Tongue (tissue), 1 donor: ENCODE measurements at regions not wholly inside any gene's neighbourhood (a gene's known extent, or its start where the extent isn't known, plus 50 kb on each side); places are given as distances from the start of the nearest gene placed in this dataset.
"Not testable (repeated sequence)": the region's sequence is repeated elsewhere in the genome, so short reads cannot be mapped to it uniquely, and the experiment has no call there.

Source experiments
- DNase-seq: peaks from one replicate; pipeline ENCODE4 v3.0.0-alpha.2; 2015

GRCh38 chr7:156547884-156548561, 92.6 kb upstream of the RNF32 start:
- DNase-seq = no peak

GRCh38 chr7:156545979-156546378, 94.6 kb upstream of the RNF32 start:
- no peak for DNase-seq

- no peak for DNase-seq
Observed at GRCh38 chr7:156544919-156545715, 95.5 kb upstream of the RNF32 start.

DNA sequence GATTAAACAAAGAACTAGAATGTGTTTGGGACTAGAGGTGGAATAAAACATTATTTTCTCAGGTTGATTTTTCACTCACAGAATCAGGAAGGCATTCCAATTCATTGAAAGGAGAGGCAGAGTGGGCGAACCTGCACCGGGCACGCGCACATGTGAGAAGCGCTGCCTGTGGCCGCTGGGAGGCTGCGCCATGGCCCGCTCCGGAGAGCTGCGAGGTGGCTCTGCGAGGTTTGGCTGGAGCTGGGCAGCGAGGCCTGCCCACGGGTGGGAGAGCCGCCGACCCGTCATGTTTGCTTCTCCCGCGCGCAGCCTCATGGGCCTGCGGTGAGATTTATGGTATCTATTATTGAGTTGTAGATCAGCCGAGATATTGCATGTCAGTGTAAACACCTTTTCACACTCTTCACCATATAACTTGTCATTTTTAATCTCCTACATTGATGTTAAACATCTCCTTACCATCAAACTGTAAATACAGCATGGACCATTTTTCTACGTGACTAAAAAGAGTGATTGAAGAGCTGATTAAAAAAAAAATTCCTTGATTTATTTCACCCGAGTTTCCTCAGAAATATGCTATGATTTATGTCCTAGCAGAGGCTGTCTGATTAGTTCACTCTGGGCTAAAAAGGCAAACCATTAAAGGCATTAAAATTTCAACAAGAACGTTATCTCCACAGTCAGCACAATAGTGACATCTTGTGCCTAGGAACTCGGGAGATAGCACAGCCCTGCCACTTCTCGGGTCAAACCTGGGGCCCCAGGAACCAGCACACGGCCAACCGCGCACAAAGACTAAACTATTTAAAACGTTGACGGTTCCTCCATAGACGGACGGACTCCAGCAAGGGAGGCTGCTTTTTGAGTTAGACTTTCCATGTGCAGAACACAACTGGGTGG, 96.6 kb upstream of the RNF32 start:
- DNase-seq = no peak

GRCh38 chr7:156540619-156541165, 99.9 kb upstream of the RNF32 start:
- DNase-seq = no peak

DNA sequence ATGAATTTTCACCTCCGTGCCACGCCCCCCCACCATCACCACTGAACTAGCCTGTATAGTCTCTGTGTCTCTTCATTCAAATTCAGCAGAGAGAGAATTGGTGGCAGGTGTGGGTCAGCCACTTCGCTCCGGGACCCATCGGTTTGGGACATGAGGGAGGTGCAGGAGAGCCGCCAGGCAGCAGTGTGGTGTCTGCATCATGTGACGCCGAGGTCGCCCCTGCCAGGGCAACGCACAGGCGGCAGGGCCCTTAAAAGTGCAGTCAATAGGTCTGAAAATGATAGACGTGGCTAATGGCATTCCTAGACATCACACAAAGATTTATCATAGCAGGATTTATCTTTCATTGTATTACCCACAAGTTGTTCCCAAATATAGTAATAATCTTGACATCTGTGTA, 100.6 kb upstream of the RNF32 start:
- DNase-seq = no peak

- no peak for DNase-seq
Observed at GRCh38 chr7:156537006-156537405, 103.6 kb upstream of the RNF32 start.

DNA sequence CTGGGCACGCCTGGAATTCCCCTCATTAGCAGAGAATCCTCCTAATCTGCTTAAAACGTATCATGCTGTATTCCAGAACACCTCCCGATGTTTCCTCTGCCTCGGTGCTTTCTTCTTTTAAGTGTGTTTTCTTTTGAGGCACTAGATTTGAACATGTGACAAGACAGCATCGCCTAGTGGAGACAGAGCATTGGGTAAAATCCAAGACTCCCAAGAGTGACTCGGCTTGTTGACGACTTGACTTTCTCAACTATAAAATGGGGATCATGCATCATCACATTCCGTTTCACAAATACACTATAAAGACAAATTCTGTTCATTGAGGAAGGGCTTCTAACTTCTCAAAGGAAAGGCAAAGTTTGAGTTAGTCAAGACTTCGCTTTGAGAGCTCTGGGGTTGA, 105.6 kb upstream of the RNF32 start:
- DNase-seq = no peak

- DNase-seq = no peak
Observed at GRCh38 chr7:156533964-156534363, 106.6 kb upstream of the RNF32 start.

- no peak for DNase-seq
Observed at GRCh38 chr7:156533420-156533819, 107.2 kb upstream of the RNF32 start.

- DNase-seq = peak; percentile 12
Observed at GRCh38 chr7:156532016-156532602, 108.5 kb upstream of the RNF32 start.

- no peak for DNase-seq
Observed at GRCh38 chr7:156529956-156530355, 110.6 kb upstream of the RNF32 start.

GRCh38 chr7:156527458-156527890, 113.1 kb upstream of the RNF32 start:
- no peak for DNase-seq

DNA sequence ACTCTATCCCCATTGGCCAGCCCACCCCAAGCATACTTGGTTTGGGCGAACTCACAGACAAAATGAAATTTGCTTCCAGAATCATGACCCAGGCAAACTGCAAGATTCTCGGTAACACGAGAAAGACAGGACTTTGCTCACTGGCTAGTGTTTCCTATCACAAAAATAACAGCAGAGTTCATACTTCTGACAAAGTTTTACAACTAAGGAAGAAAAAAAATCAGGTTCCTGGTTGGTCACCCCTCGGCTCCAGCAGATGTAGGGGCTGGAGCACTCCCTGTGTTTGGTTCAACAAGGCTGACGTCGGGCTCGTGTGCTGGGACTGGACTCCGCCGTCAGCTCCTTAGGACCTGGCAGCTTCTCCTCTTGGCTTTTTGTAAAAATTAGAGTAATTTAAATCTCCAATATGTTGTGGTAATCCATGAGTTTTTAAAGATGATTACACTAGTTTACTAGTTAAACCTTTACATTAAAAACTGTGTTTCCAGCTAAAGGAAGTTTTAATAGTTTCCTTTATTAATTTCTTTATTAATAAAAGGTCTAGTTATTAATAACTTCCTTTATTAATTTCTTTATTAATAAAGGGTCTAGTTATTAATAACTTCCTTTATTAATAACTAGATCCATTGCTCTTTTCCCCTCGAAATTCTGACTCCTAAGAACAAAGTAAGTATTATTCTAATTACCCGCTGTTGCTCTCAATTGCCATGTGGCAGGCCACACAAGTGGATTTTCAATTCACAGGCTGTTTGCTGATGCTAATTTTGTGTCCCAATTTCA, 115.6 kb upstream of the RNF32 start:
- no peak for DNase-seq

DNA sequence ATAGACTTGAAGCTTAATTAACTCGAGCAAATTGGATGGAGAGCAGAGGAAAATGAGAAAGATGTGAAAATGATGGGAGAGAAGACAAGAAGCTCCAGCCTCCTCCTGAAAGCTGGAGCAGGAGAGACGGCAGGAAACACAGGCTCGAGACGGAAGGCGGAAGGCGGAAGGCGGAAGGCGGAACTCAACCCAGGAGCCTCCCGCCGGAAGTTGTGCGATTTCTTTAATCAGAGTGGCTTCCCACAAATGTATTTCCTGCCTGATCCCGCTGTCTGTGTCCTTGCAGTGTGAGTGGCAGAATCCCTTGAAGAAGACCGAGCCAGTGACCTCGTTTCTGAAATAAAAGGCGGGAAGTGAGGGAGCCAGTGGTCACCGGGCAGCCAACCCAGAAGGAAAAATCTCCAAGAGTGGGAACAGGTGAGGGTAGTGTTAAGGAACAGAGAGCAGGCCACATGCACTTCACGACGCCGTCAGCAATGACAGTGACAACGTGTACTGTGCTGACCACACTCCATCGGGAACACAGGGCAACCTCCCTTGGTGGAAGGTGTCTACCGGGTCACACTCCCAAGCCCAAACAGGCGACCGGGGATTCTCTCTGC, 117.0 kb upstream of the RNF32 start:
- no peak for DNase-seq

DNA sequence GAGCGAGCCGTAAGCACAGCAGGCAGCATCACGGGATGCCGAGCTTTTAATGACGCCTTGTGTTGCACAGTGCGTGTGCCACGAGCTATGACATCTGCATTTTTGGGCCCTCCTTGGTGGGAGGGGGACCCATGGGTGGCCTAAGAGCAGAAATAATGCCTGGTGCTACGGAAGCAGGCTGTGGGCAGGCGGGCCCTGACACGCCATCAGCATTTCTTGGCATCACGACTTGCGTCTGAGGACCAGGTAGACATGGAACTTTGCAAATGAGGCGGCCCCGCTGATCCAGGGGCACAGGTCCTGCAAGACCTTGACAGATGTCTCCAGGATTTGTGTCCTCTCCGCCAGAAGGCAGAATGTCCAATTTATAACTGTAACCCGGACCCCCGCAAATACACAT, 117.8 kb upstream of the RNF32 start:
- no peak for DNase-seq

DNA sequence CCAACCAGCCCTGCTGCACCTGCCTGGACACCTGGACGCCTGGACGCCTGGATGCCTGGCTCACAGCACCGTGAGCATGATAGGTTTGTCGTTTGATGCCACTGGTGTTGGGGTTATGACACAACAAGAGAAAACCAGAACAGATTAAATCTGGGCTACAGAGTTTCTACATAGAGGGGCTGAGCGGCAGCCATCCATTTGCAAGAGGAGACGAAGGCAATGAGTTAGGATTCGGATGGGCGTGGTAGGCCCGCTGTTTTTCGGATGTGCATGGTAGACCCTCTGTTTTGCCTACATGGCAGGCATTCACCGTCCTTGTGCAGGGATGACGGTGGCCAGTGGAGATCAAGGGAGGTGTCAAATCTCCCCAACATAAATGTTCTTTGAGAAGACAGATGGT, 121.5 kb upstream of the RNF32 start:
- no peak for DNase-seq

GRCh38 chr7:156518466-156518865, 122.1 kb upstream of the RNF32 start:
- DNase-seq = no peak

DNA sequence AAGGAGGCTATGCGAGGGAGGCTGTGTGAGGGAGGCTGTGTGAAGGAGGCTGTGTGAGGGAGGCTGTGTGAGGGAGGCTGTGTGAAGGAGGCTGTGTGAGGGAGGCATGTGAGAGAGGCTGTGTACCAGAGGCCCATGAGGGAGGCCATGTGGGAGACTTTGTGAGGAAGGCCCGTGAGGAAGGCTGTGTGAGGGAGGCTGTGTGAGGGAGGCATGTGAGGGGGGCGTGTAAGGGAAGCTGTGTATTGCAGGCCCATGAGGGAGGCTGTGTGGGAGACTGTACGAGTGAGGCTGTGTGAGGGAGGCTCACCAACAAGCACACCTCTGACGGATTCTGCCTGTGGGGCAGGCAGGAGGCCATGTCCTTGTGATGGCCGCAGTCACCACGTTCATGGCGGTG, 122.7 kb upstream of the RNF32 start:
- DNase-seq = not testable (repeated sequence)

DNA sequence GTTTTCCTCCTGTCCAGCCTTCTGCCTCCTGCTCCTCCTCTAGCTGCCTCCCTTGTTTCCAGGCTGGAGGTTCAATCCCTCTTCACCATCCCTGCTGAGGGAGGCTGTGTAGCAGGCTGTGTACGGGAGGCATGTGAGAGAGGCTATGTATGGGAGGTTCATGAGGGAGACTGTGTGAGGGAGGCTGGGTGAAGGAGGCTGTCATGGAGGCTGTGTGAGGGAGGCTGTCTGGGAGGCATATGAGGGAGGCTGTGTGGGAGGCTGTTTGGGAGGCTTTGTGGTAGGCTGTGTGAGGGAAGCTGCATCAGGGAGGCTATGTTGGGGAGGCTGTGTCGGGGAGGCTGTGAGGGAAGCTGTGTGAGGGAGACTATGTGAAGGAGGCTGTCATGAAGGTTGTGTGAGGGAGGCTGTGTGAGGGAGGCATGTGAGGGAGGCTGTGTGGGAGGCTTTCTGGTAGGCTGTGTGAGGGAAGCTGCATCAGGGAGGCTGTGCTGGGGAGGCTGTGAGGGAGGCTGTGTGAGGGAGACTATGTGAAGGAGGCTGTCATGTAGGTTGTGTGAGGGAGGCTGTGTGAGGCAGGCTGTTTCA, 123.7 kb upstream of the RNF32 start:
- DNase-seq = no peak
